ENCODE measurements at regions not wholly inside any gene's neighbourhood (a gene's known extent, or its start where the extent isn't known, plus 50 kb on each side); places are given as distances from the start of the nearest gene placed in this dataset.

GRCh38 chr11:8326337-8326736 is 62.7 kb upstream of the LMO1 start:
- H3K27ac ChIP-seq (ENCODE audit: control insufficient read depth, insufficient read depth, low read length), result no peak overlapping the region
- dilution Hi-C loops (cut with MboI; ENCODE audit: extremely low pct_ligation_motif_present, low sequenced_read_pairs), result no loop called here
- FAIRE-seq, result no peak
- no peak for DNase-seq (ENCODE audit: low read depth, low spot score)
- H3K79me2 ChIP-seq (ENCODE audit: control insufficient read depth, insufficient read depth, low read length), result no peaks in the 10 kb centered on the region
- no peak overlapping the region for H3K9ac ChIP-seq (ENCODE audit: control insufficient read depth, extremely low read depth, insufficient read depth, low read length)
- no peak overlapping the region for H2AFZ ChIP-seq (ENCODE audit: control insufficient read depth, low read length)
- no peaks in the 10 kb centered on the region for H3K9me1 ChIP-seq (ENCODE audit: control insufficient read depth, extremely low read depth, insufficient read depth, low read length)
- peaks cover 44% of the 10 kb centered on the region for H3K27me3 ChIP-seq (ENCODE audit: control insufficient read depth, extremely low read depth, insufficient read depth, low read length)
- H3K36me3 ChIP-seq (ENCODE audit: control insufficient read depth in 2 of 2, extremely low read depth in 1 of 2, insufficient read depth in 2 of 2, low read length in 2 of 2), result no peaks in the 10 kb centered on the region
- no peak overlapping the region for H3K4me2 ChIP-seq (ENCODE audit: control insufficient read depth, extremely low read depth, insufficient read depth, low read depth, low read length)
- peaks cover 3% of the 10 kb centered on the region for H3K4me1 ChIP-seq (ENCODE audit: control insufficient read depth, extremely low read depth, insufficient read depth, low read length)
- H3K4me3 ChIP-seq (ENCODE audit: control insufficient read depth in 2 of 3, extremely low read depth in 1 of 3, insufficient read depth in 2 of 3, low read depth in 1 of 3, low read length in 3 of 3), result no peak overlapping the region
- TF ChIP-seq EZH2 (IDR thresholded peaks at IDR 0.05; ENCODE audit: low read length) (no peak), CTCF (optimal IDR thresholded peaks at IDR 0.05 in 1 of 3, IDR thresholded peaks at IDR 0.05 in 1 of 3, conservative IDR thresholded peaks at IDR 0.05 in 1 of 3; ENCODE audit: extremely low read depth in 1 of 3, insufficient read depth in 2 of 3, low read length in 3 of 3) (no peak)
- no peaks in the 10 kb centered on the region for H4K20me1 ChIP-seq (ENCODE audit: control insufficient read depth, extremely low read depth, insufficient read depth, low read length)
- H3K9me3 ChIP-seq (ENCODE audit: control insufficient read depth, low read depth, low read length), result no peaks in the 10 kb centered on the region

- Histone ChIP-seq H4K20me1 (ENCODE audit: control insufficient read depth, extremely low read depth, insufficient read depth, low read length) (no peaks in the 10 kb centered on the region), H3K79me2 (ENCODE audit: control insufficient read depth, insufficient read depth, low read length) (no peaks in the 10 kb centered on the region), H3K4me3 (ENCODE audit: control insufficient read depth in 2 of 3, extremely low read depth in 1 of 3, insufficient read depth in 2 of 3, low read depth in 1 of 3, low read length in 3 of 3) (no peak overlapping the region), H3K9ac (ENCODE audit: control insufficient read depth, extremely low read depth, insufficient read depth, low read length) (no peak overlapping the region), H2AFZ (ENCODE audit: control insufficient read depth, low read length) (no peak overlapping the region), H3K36me3 (ENCODE audit: control insufficient read depth in 2 of 2, extremely low read depth in 1 of 2, insufficient read depth in 2 of 2, low read length in 2 of 2) (no peaks in the 10 kb centered on the region), H3K9me3 (ENCODE audit: control insufficient read depth, low read depth, low read length) (no peaks in the 10 kb centered on the region), H3K4me2 (ENCODE audit: control insufficient read depth, extremely low read depth, insufficient read depth, low read depth, low read length) (no peak overlapping the region), H3K9me1 (ENCODE audit: control insufficient read depth, extremely low read depth, insufficient read depth, low read length) (no peaks in the 10 kb centered on the region), H3K27ac (ENCODE audit: control insufficient read depth, insufficient read depth, low read length) (no peak overlapping the region), H3K27me3 (ENCODE audit: control insufficient read depth, extremely low read depth, insufficient read depth, low read length) (peaks cover 38% of the 10 kb centered on the region), H3K4me1 (ENCODE audit: control insufficient read depth, extremely low read depth, insufficient read depth, low read length) (peaks cover 3% of the 10 kb centered on the region)
- dilution Hi-C loops (cut with MboI; ENCODE audit: extremely low pct_ligation_motif_present, low sequenced_read_pairs), result no loop called here
- TF ChIP-seq EZH2 (IDR thresholded peaks at IDR 0.05; ENCODE audit: low read length) (no peak), CTCF (optimal IDR thresholded peaks at IDR 0.05 in 1 of 3, IDR thresholded peaks at IDR 0.05 in 1 of 3, conservative IDR thresholded peaks at IDR 0.05 in 1 of 3; ENCODE audit: extremely low read depth in 1 of 3, insufficient read depth in 2 of 3, low read length in 3 of 3) (no peak)
- DNase-seq (ENCODE audit: low read depth, low spot score) (no peak), FAIRE-seq (no peak)
Measured at GRCh38 chr11:8325591-8326304, 62.1 kb upstream of the LMO1 start.

Measured in keratinocyte (primary cell).